HG03439 (cell line): ENCODE measurements at regions not wholly inside any gene's neighbourhood (a gene's known extent, or its start where the extent isn't known, plus 50 kb on each side); places are given as distances from the start of the nearest gene placed in this dataset.

Experiments
- ATAC-seq: cut with Tn5 transposase; IDR thresholded peaks from one replicate; pipeline ENCODE4 v1.9.1; 2021; ENCODE audit warnings: mild to moderate bottlenecking, moderate library complexity; ENCODE audit not compliant: unreplicated experiment

- no peak for ATAC-seq
These were observed 50.3 kb upstream of the FNDC1 start for GRCh38 chr6:159118924-159119323.

GRCh38 chr6:159117563-159117962, 51.6 kb upstream of the FNDC1 start:
- ATAC-seq: no peak

DNA sequence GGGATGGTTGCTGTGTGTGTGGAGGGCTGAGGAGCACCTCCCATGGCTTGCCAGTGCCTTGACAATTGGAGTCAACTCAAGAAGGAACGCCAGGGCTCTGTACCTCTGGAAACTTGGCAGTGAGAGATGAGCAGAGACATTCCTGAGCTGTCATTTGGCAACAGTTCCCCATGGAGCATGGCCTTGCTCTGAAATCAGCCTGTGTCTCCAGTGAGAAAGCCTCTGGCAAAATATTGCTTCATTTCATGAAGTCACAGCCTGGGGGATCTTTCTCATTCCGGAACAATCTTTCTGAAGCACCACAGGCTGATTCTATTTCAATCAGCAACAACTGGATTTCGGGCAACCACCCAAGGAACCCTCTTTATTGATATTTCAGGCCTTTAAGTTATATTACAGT, 52.2 kb upstream of the FNDC1 start:
- no peak for ATAC-seq

- ATAC-seq: peak; percentile 52
These were observed 52.9 kb upstream of the FNDC1 start for GRCh38 chr6:159116343-159116742.

DNA sequence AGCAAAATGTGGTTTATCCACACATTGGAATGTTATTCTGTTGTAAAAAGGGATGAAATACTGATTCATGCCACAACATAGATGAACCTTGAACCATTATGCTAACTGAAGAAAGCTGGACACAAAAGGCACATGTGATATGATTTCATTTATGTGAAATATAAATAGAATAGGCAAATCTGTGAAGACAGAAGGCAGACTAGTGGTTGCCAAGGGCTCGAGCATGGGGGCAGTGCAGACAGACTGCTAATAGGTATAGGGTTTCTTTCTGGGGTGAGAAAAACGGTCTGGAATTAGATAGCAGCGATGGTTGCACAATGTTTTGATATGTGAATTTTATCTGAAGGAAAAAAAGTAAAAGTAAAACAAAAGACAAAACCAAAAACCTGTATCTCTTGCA, 54.6 kb upstream of the FNDC1 start:
- no peak for ATAC-seq

- no peak for ATAC-seq
These were observed 56.0 kb upstream of the FNDC1 start for GRCh38 chr6:159113223-159113622.

DNA sequence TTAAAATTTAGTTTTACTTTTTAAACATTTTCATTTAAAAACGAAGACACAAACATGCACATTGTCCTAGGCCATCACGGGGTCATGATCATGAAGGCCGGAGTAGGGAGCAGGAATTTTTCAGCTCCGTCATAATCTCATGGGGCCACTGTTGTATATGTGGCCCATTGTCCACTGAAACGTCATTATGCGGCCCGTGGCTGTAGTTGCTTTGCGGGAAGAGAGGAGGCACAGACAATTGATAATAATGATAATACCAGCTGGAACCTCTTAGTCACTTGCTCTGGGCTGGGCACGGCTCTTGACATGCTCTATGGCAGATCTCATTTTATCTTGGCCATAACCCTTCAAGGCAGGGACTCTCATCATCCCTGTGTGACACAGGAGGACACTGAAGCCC, 56.5 kb upstream of the FNDC1 start:
- ATAC-seq: no peak

- no peak for ATAC-seq
These were observed 58.5 kb upstream of the FNDC1 start for GRCh38 chr6:159110748-159111147.

DNA sequence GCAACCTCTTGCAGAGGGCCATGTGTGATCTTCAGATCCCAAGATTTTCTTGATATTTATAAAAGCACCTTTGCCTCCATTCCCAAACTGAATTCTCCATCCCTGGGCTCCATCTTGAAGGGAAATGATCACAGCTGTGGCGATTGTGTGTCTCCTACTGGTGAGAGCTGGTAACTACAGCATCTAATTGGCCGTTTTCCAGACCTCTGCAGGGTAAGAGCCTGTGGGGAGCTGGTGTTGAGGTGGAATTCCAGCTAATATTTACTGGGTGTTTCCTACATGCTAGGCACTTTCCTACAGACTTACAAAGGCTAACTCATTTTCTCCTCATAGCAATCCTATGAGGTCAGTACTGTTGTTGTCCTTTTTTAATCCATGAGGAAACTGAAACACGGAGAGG, 59.2 kb upstream of the FNDC1 start:
- ATAC-seq: no peak

DNA sequence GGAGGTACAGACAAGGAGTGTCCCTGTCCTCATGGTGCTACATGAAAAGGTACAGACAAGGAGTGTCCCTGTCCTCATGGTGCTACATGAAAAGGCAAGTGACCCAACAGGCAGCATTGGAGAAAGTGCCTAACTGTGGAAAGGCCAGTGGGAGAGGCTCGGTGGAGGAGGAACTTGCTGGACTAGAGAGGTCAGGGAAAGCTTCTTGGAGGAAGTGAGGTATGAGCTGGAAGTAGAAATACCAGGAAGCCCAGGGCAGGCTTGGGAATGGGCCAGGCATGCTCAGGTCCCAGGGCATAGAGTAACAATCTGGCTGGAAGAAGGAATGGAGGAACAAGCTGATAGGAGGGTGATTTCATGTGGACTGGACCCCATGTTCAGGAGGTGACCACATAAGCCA, 59.8 kb upstream of the FNDC1 start:
- ATAC-seq: no peak

GRCh38 chr6:159108426-159108985, 60.7 kb upstream of the FNDC1 start:
- ATAC-seq: no peak

DNA sequence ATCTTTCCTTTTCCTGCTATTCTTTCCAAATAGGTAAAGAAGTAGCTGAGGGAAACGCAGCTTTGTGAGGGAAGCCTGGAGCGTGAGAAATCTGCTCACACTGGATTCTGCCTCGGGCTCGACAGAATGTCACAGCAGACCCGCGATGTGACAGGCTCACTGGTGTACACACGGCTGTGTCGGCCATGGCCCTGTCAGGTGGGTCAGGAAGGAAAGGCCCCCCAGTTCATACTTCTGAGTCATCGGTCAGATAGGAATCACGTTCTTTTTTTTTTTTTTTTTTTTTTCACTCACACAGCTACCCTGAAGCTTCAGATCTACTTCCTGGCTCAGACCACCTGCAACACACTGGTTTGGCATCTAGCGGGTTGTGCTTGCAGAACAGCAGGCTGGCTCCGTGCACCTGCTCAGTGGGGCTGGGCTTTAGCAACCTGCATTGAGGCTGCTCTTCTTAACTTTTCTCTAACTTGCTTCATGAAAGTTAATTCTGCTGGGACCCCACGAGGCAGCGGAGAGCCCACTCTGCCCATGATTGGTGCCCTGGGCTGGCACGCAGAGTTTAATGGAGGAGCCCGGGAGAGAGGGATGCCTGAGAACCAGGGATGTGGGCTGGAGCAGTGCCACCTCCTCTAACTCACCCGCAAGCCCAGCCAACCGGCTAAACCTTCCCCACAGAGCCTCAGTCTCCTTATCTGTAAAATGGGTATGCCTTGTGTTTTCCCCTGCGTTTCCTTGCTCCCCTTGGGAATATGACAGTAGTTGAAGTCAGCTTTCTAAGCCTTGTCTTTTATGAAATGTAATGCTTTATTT, 61.5 kb upstream of the FNDC1 start:
- no peak for ATAC-seq

DNA sequence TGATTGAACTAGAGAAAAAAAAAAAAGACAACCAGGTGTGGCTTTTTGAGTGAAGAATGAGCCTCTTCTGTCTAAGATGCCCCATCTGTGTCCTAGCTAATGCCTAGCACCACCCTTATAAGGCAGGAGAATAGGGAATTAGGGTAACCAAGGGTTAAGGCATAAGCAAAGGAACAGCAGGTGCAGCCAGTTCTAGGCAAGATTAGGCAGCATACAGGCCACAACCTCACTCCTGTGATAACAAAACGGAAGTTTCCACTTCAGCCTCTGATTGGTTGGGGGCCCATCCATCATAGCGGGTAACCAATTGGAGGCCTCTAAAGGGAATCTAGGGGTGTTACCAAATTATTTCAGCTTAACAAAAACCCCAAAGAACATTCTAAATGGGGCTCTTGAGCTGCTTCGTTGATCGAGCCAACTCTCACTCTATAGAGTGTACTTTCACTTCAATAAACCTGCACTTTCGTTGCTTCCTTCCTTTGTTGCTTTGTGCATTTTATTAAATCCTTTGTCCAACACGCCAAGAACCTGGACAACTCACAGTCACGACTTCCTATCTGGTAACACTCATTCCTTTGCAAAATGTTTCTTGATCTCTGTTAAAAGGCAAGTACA, 61.9 kb upstream of the TAGAP start:
- ATAC-seq: peak; percentile 83

- no peak for ATAC-seq
These were observed 60.9 kb upstream of the TAGAP start for GRCh38 chr6:159105716-159106115.

DNA sequence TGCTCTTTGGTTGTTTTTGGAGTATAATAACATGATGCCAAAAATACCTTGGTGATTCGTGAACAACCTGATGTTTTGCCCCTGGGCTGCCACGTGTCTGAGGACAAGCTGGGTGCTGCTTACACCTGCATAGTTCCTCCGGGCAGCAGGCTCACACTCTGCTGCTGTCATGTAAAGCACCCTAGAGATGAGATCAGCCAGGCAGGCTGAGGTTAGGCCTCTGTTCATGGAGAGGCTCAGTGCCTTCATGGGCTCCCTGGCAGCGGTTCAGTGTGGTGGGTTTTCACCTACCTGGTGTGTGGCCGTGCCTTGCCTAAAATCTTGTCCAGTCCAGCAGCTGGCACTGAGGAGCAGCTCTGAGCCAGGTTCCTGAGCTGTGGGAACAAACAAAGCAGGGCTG, 60.1 kb upstream of the TAGAP start:
- no peak for ATAC-seq

DNA sequence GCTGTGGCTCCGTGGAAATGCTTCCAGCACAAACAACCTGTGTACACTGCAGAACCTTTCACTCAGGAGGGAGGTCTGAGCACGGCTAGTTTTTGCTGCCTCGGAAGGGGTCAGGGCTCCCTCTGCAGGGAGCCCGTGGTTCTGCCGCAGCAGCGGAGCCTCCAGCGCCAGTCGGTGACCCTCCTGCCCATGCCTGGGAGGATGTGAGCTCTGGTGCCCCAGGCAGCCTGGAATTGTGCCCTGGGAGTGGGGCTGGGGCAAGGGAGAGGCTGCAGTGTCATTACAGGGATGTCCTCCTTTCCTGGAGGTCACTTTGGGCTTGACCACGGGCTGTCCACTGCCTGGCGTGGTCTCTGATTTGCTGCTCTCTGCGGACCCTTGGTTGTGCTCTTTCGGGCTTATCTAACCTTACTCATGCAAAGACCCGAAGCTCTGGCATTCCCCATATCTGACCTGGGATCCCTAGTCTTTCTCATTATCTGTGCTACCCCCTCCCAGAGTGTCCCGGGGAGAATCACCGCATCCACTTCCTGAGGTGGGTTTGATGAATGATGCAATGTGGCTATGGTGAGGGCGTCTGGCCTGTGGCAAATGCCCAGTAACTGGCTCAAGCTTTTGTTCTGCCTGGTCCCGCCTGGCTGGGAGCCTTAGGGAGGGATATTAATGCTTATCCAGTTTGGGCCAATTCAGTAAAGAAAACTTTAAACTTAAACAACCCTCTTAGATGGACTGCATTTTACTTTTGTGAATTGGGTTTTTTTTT, 59.6 kb upstream of the TAGAP start:
- peak; percentile 56 for ATAC-seq

DNA sequence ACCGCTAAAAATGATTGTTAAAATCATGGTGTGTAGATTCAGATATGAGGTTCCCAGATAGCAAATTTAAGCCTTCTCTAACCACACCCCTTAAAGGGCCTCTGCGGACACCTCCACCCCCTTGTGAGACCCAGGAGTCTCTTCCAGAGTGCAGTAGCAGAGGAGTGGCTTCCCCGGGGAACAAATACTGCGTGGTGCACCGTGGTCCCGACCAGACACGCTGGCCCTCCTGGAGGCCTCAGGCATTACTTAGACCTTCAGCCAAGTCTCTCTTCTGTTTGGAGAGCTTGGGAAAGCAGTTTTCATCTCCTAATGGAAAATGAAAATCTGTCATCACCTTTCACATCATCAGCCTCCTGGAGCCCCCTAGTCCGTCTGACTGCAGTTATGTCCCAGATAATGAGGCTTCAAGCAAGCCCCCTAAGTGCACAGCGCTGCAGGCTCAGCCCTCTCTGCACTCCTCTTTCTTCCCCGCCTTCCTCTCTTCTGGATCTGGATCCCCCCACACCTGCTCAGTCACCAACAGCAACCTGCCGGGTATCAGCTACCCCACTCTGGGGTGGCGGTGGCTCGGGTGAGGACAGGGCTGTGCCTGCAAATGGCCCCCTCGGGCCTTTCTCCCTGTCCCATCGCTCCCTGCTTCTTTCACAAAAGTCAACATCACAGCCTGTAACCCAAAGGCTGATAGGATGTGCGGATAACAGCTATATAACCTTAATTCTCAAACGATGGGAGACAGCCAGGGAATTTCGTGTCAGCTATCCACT, 58.8 kb upstream of the TAGAP start:
- ATAC-seq: no peak

DNA sequence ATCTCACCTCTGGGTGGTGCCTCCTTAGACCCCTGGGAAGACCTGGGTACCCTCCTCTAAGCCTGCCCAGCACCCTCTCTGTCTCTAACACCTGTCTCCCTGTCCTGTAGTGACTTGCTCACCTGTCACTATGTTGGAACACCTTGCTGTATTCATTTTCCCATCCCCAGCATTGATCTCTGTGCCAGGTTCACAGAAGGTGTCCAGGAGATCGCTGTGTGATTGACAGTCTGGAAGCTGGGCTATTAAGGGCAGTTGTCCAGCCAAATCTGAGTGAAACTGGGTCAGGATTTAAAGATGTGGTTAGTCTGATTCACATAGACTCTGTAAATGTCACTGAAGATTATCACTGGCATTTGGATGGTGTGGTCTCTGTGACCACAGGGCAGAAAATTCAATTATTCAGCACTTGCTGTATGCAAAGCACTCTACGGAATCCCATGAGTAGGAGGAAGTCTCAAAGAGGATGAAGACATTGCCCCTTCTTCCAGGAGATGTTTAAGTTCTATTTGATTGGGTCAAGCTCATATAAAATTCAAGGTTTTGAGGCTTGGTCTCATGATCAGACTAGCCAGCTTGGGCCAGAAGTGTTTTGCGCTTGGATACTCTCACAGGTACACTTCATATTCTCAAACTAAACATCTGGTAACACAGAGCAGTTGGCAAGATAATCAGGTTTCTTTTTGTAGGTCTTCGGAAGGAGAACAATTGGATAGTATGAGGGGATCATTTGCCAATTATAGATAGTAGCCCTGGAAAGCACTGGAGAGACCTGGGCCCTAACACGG, 57.8 kb upstream of the TAGAP start:
- ATAC-seq: no peak

DNA sequence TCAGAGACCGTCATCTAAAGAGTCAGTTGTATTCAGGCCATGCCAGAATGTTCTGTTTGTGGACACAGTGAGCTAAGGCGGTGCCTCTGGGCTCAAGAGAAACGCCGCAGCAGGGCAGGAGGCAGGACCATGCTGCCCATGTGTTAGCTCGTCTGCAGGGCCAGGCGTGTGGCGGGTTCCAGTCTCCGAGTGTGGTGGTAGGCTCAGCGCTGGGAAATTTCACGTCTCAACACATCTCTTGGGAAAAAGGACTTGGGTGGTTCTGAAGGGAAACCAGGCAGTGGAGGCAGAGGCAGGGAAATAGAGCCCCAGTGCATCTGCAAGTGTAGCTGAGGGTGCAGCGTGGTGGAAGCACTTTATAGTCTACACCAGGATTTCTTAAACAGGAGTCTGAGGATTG, 56.9 kb upstream of the TAGAP start:
- ATAC-seq: no peak
